ENCODE measurements at regions not wholly inside any gene's neighbourhood (a gene's known extent, or its start where the extent isn't known, plus 50 kb on each side); places are given as distances from the start of the nearest gene placed in this dataset.

DNA sequence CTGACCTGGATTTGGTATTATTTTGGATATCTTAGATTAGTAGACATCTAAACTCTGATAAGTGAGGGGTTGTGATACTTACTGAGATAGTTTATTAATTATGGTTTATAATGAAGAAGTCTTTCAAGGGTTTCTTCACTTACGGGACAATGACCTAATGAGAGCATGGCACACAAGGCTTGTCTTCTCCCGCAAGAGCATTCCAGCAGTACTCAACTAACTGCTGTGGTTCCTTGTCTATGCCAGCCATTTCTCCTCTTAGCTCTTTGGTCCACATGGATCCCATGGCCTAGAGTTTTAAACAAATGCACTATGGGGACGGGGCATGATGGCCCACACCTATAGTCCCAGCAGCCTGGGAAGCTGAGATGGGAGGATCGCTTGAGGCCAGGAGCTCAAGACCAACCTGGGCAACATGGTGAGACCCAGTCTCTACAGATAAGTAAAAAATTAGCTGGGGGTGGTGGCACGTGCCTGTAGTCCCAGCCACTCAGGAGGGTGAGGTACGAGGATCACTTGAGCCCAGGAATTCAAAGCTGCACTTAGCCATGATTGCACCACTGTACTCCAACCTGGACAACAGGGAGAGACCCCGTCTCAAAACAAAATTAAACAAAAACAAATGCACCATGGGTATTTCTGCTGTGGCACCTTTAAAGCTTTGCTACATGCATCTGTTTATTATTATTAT lies 161.7 kb upstream of the MYCN start:
- TF ChIP-seq ZFX (IDR thresholded peaks at IDR 0.05; ENCODE audit: borderline replicate concordance), result no peak
- no peak for TF ChIP-seq CTCF (IDR thresholded peaks at IDR 0.05)
- no peak overlapping the region for H3K27ac ChIP-seq

GRCh38 chr2:15779381-15780041 lies 160.8 kb upstream of the MYCN start:
- no peak overlapping the region for H3K27ac ChIP-seq
- TF ChIP-seq CTCF (IDR thresholded peaks at IDR 0.05), result no peak
- TF ChIP-seq ZFX (IDR thresholded peaks at IDR 0.05; ENCODE audit: borderline replicate concordance), result no peak

DNA sequence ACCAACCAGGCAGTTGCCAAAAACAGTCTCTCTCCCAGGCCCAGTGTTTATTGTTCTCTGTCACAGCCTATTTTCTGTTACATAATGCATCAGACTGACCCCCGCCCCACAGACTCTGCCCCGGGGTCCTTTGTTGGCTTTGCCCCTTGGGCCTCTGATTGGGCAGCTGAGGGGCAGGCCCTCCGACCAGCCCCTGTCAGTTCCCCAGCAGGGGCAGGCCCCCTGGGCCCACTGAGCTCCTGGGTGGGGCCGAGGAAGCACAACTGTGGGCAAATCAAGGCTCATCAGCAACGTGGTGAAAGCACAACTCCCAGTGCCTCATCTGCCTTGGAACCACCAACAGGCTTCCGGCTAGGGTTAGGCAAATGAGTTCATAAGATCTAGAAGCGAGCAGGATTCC lies 160.1 kb upstream of the MYCN start:
- no peak overlapping the region for H3K27ac ChIP-seq
- TF ChIP-seq CTCF (IDR thresholded peaks at IDR 0.05) (no peak), ZFX (IDR thresholded peaks at IDR 0.05; ENCODE audit: borderline replicate concordance) (no peak)

DNA sequence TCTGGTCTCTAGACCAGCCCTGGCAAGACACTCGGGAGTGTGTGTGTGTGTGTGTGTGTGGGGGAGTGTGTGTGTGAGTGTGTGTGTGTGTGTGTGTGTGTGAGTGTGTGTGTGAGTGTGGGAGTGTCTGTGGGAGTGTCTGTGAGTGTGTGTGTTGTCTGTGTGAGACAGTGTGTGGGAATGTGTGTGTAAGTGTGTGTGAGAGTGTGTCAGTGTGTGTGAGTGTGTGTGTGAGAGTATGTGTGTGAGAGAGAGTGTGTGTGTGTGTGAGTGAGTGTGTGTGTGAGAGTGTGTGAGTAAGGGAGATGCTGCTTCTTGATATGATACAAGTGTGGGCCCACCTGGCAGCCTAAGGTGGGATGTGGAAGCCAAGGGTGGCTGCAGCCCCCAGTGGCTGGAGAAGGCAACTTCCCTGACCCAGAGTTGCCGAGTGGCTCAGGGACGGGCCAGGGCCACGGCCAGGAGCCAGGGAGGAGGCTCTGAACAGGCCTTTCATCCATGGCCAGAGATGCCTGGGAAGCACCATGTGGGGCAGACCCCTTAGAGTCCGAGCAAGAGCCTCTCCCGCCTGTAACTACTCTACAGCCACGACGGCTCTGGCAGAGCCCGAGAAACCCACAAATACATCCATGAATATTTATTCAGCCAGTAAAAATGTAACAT lies 159.3 kb upstream of the MYCN start:
- H3K27ac ChIP-seq, result no peak overlapping the region
- TF ChIP-seq CTCF (IDR thresholded peaks at IDR 0.05), result no peak
- no peak for TF ChIP-seq ZFX (IDR thresholded peaks at IDR 0.05; ENCODE audit: borderline replicate concordance)

DNA sequence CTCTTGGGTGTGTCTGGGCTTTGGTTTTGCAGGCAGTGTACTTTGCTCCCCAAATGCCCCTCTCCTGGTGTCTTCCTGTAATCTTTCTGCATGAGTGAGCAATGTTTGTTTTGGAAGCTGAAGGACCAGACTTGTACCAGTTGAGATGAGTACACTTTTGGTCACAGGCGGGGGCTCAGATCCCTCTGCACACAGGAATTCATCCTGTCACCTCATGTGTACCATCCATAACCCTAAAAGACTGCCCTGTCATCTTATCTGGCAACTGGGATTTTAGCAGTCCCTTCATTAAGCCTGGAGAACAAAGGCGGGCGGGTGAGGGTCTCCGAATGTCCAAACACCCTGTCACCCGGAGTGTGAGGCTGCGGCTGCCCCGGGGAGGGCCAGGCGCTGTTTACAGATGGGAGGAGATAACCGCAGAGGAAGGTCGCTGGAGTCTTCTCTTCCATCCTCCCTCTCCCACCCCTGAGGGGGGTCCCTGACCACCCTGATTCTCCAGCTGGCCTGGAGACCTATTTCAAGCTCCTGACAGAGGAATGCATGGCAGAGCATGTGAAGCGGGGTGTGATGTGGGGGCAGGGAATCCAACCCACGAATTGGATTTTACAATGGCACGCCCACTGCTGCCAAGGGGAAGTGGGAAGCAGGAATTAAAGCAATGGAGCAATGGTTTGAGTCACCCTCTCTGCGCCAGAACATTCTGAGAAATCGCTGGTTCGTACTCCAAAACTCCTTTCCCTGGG lies 158.2 kb upstream of the MYCN start:
- H3K27ac ChIP-seq, result no peak overlapping the region
- no peak for TF ChIP-seq CTCF (IDR thresholded peaks at IDR 0.05)
- no peak for TF ChIP-seq ZFX (IDR thresholded peaks at IDR 0.05; ENCODE audit: borderline replicate concordance)

DNA sequence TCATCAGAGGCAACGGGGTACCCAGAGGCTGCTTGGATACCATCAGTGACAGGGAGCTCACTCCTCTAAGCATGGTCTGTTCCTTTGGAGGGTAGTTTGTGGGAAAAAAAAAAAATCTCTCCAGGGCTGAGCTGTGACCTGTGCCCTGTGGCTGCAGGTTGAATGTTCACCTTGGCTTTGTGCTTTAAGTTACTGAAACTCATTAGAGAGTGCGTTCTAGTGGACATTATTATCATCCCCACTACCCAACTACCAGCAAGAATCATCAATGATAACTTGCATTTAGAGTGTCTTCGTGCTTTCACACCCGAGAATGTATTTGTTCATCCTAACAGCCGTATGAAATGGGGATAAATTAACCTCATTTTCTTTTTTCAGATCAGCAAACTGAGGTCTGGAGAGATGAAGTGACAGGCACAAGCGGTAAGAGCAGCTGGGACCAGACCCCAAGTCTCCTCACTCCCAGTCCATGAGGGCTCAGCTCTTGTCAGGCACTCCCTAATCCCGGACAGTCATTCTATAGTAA lies 157.5 kb upstream of the MYCN start:
- no peak overlapping the region for H3K27ac ChIP-seq
- TF ChIP-seq CTCF (IDR thresholded peaks at IDR 0.05) (no peak), ZFX (IDR thresholded peaks at IDR 0.05; ENCODE audit: borderline replicate concordance) (no peak)

All from 22Rv1 (cell line).